NCI-H748 (cell line): ENCODE measurements at regions not wholly inside any gene's neighbourhood (a gene's known extent, or its start where the extent isn't known, plus 50 kb on each side); places are given as distances from the start of the nearest gene placed in this dataset.
"Not testable (repeated sequence)": the region's sequence is repeated elsewhere in the genome, so short reads cannot be mapped to it uniquely, and the experiment has no call there.

Experiments used
- DNase-seq: peaks from one replicate; lab custom pipeline; 2025; ENCODE audit not compliant: unreplicated experiment; lab: John Stamatoyannopoulos, UW

GRCh38 chr3:10109-10996, 186.2 kb upstream of the CHL1 start:
- DNase-seq = not testable (repeated sequence)

DNA sequence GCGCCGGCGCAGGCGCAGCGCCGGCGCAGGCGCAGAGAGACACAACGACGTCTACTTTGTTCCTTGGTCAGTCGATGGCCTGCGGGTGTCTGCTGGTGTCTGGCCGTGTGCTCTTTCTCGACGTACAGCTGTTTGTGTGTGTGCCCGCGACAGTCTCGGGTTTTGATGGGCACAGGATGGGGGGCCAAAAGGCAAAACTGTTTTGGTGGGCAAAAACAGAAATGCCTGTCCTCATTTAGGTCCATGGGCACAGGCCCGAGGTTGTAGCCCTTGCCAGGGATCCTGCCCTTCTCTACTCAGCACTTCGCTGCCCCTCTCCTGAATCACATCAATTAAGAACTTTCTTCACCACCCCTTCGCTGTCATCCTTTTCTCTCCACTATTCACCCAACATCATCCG, 184.8 kb upstream of the CHL1 start:
- no peak for DNase-seq

DNA sequence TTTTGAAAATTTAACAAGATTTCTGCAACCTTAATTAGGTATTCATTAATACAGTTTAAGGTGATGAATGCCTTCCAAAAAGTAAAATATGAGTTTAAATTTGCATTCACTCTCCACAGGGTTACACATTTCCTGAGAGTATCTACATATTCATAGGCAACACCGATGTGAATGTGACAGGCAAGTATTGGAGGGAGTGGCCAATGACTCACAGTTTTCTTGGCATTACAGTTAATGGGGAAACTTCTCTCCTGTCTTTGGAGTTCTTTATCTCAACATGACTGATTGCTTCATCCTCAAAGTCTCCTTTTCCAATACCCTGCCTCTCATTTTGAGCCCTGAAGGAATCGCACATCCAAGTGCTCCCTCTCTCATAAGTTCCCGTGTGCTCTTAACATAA, 181.9 kb upstream of the CHL1 start:
- no peak for DNase-seq

GRCh38 chr3:16366-16765, 180.2 kb upstream of the CHL1 start:
- DNase-seq = no peak

- no peak for DNase-seq
Measured at GRCh38 chr3:20421-20820, 176.1 kb upstream of the CHL1 start.

DNA sequence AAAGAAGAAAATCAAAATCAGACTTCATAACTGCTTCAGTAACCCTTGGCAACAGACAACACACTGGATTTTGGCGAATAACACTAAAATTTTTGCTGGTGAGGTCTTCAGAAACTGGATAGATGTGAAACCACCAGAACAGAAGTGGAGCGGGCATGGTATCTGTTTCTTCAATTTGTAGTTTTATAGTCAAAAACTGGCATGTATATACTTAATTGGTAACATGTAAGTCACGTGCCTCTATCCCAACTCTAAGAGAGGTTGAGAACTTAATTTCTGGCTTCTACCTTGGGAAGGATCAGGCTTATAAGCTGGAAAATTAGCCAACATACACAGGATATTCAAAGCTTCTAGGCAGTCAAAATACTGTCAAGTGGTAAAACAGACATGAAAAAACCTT, 172.6 kb upstream of the CHL1 start:
- no peak for DNase-seq

DNA sequence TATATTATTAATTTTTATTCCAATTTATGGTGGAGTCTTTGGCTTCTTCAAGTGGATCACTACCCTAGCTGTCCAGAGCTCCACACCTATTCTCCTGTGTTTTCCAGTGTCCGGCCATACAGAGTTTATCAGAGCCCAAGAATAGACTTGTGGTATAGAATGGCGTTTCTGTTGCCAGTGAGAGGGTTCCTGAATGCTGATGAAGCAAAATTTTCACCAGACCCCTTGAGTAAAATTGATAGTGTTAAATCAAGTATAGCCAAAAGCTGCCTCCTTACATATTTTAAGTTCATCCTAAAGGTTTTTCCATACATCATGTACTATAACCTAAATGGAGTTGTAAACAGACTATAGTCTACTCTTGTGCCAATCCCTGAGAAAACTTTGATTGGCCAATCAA, 171.5 kb upstream of the CHL1 start:
- DNase-seq = no peak

- not testable (repeated sequence) for DNase-seq
Measured at GRCh38 chr3:35985-36384, 160.6 kb upstream of the CHL1 start.

DNA sequence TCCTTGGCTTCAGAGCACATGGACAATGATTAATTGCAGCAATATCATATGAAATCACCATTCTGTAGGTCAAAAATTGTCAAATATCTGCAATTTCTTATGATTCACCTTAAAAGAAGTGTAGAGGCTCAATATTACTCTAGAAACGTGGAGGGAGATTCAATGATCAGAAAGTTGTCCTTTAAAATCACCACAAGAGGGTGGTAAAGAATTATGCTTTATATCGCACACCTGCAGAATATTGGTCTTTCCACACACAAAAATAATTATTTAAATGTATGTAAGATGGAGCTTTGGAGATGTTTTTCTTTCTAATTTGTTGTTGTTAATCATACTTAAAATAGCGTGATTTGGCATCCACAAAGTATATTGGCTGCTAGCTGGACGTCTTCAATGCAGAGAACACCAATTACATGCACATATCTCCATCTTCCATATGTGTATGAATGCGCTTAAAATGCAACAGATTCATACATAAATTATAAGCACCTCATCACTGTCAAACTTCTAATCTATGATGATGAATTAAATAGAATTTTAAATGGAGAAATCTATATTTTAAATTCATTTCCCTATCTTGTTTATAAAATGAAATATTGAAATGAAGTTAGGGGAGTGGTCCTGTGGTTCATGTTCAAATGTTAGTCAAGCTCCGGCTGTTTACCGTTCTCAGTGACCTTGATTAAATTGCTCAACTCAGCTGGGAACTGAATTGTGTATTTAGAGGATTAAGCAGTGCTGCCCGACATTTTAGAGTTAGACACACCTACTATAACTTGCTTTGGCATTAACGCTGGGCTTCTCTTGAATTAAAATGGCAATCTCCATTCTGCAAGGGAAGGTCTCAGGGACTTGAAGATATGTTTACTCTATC, 153.5 kb upstream of the CHL1 start:
- DNase-seq = peak; percentile 78

- DNase-seq = no peak
Measured at GRCh38 chr3:44028-44676, 152.4 kb upstream of the CHL1 start.

GRCh38 chr3:44941-45340, 151.6 kb upstream of the CHL1 start:
- not testable (repeated sequence) for DNase-seq

- DNase-seq = no peak
Measured at GRCh38 chr3:46576-46975, 150.0 kb upstream of the CHL1 start.

GRCh38 chr3:53441-53840, 143.1 kb upstream of the CHL1 start:
- peak; percentile 89 for DNase-seq

GRCh38 chr3:54240-54639, 142.3 kb upstream of the CHL1 start:
- peak; percentile 38 for DNase-seq

- no peak for DNase-seq
Measured at GRCh38 chr3:56672-57071, 139.9 kb upstream of the CHL1 start.

GRCh38 chr3:59854-60253, 136.7 kb upstream of the CHL1 start:
- no peak for DNase-seq

DNA sequence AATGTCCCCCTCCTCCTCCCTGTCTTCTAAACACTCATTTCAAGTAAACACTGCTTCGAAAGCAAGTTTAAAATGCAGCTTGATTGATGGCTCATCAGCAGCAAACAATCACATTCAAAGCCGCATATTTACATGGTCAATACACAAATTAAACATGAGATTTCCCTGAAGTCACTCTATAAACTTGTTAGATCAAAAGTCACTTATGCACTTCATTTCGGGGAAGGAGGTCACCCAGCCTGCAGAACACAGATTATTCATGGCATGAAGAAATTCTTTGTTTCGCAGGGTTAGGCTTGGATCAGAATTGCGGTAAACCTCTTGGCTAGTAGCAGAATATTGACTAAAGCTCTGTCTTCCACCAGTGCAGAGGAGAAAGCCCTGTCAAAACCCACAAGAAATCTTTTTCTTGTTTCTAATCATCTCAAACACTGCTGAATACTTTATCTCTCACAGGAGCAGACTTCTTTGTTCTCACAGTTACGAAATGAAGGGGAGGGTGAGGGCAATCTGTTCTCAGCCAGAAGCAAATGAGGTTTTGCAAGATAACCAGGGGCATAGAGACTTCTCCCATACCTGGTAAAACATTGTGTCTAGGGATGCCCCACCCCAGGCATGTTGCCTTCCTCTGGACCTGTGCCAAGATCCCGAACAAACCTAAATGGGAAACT, 133.3 kb upstream of the CHL1 start:
- DNase-seq = peak; percentile 84

- DNase-seq = no peak
Measured at GRCh38 chr3:69690-70089, 126.9 kb upstream of the CHL1 start.

DNA sequence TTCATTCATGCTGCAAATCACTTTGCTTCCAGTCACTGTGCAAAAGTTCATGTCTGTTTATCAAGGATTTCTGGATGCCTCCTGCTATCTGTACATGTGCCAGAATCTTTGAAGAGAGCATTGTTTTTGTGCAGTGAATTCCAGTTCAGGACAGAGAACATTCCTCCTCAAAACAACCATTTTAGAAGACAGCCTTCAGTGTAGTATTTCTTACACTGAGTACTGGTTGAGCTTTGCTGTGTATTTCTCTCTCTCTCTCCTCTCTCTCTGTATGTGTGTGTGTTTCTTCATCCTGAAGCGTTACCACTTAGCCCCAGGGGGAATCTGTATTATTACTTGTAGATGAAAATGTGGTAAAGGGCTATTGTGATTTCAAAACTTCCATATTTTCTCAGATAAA, 123.8 kb upstream of the CHL1 start:
- no peak for DNase-seq

GRCh38 chr3:73271-73670, 123.3 kb upstream of the CHL1 start:
- no peak for DNase-seq

- no peak for DNase-seq
Measured at GRCh38 chr3:74676-75243, 121.8 kb upstream of the CHL1 start.
